T-helper 2 cell treated with Interferon-gamma antibody and Interleukin-4, amounts not matched to agents 100 ng/mL and 5 ng/mL, for 36 hours (primary cell): ENCODE measurements at regions not wholly inside any gene's neighbourhood (a gene's known extent, or its start where the extent isn't known, plus 50 kb on each side); places are given as distances from the start of the nearest gene placed in this dataset.

Experiments used
- intact Hi-C: fragments of 100-400 bp; cut with micrococcal nuclease; formaldehyde crosslinking; loops from one replicate; pipeline ENCODE4 v1.15.1; 2023

GRCh38 chr13:34522808-34523207, 419.3 kb upstream of the NBEA start:
- intact Hi-C loops: no loop called here

- intact Hi-C loops: no loop called here
Observed at GRCh38 chr13:34523406-34523805, 418.7 kb upstream of the NBEA start.

- intact Hi-C loops: no loop called here
Observed at GRCh38 chr13:34533941-34534340, 408.1 kb upstream of the NBEA start.

- intact Hi-C loops: no loop called here
Observed at GRCh38 chr13:34542321-34542720, 399.7 kb upstream of the NBEA start.

- intact Hi-C loops: no loop called here
Observed at GRCh38 chr13:34543836-34544235, 398.2 kb upstream of the NBEA start.

GRCh38 chr13:34545461-34545860, 396.6 kb upstream of the NBEA start:
- intact Hi-C loops: no loop called here

GRCh38 chr13:34546344-34547250, 395.5 kb upstream of the NBEA start:
- intact Hi-C loops: no loop called here

- intact Hi-C loops: no loop called here
Observed at GRCh38 chr13:34547929-34548328, 394.1 kb upstream of the NBEA start.

GRCh38 chr13:34553376-34553775, 388.7 kb upstream of the NBEA start:
- intact Hi-C loops: no loop called here

- intact Hi-C loops: no loop called here
Observed at GRCh38 chr13:34555988-34556387, 386.1 kb upstream of the NBEA start.

- intact Hi-C loops: no loop called here
Observed at GRCh38 chr13:34561033-34561432, 381.0 kb upstream of the NBEA start.

GRCh38 chr13:34567597-34567996, 374.5 kb upstream of the NBEA start:
- intact Hi-C loops: no loop called here

- intact Hi-C loops: no loop called here
Observed at GRCh38 chr13:34570698-34571353, 371.2 kb upstream of the NBEA start.

GRCh38 chr13:34571716-34572115, 370.4 kb upstream of the NBEA start:
- intact Hi-C loops: no loop called here

- intact Hi-C loops: no loop called here
Observed at GRCh38 chr13:34577051-34577450, 365.0 kb upstream of the NBEA start.

GRCh38 chr13:34578471-34578870, 363.6 kb upstream of the NBEA start:
- intact Hi-C loops: no loop called here

- intact Hi-C loops: no loop called here
Observed at GRCh38 chr13:34578917-34579316, 363.2 kb upstream of the NBEA start.

GRCh38 chr13:34583181-34583580, 358.9 kb upstream of the NBEA start:
- intact Hi-C loops: no loop called here

- intact Hi-C loops: no loop called here
Observed at GRCh38 chr13:34587576-34587975, 354.5 kb upstream of the NBEA start.

GRCh38 chr13:34588362-34588761, 353.7 kb upstream of the NBEA start:
- intact Hi-C loops: no loop called here

- intact Hi-C loops: no loop called here
Observed at GRCh38 chr13:34589581-34589980, 352.5 kb upstream of the NBEA start.

- intact Hi-C loops: no loop called here
Observed at GRCh38 chr13:34591129-34591528, 350.9 kb upstream of the NBEA start.
